ENCODE measurements at regions not wholly inside any gene's neighbourhood (a gene's known extent, or its start where the extent isn't known, plus 50 kb on each side); places are given as distances from the start of the nearest gene placed in this dataset.

- Histone ChIP-seq H3K4me1 (ENCODE audit: insufficient read depth) (no peaks in the 10 kb centered on the region), H3K4me2 (no peak overlapping the region), H3K79me2 (replicated peaks; ENCODE audit: insufficient read depth) (no peaks in the 10 kb centered on the region), H3K36me3 (ENCODE audit: insufficient read depth) (no peaks in the 10 kb centered on the region), H2AFZ (no peak overlapping the region), H3K27ac (ENCODE audit: low read depth) (no peak overlapping the region), H3K27me3 (ENCODE audit: insufficient read depth) (no peaks in the 10 kb centered on the region), H3K9me2 (ENCODE audit: insufficient read depth) (peaks cover 8% of the 10 kb centered on the region; the same call in 1 of the 2 replicates), H3F3A (replicated peaks; ENCODE audit: low read depth) (no peaks in the 10 kb centered on the region), H3K4me3 (no peak overlapping the region), H4K20me1 (replicated peaks; ENCODE audit: insufficient read depth) (no peaks in the 10 kb centered on the region)
- TF ChIP-seq EZH2phosphoT487 (IDR thresholded peaks at IDR 0.05; ENCODE audit: unreplicated experiment) (no peak), POLR2AphosphoS5 (IDR thresholded peaks at IDR 0.05; ENCODE audit: low read depth) (no peak), ZNF331 (CRISPR knock-in tag; IDR thresholded peaks at IDR 0.05; ENCODE audit: low read depth) (no peak)
- TF ChIP-seq, protein P1, sequence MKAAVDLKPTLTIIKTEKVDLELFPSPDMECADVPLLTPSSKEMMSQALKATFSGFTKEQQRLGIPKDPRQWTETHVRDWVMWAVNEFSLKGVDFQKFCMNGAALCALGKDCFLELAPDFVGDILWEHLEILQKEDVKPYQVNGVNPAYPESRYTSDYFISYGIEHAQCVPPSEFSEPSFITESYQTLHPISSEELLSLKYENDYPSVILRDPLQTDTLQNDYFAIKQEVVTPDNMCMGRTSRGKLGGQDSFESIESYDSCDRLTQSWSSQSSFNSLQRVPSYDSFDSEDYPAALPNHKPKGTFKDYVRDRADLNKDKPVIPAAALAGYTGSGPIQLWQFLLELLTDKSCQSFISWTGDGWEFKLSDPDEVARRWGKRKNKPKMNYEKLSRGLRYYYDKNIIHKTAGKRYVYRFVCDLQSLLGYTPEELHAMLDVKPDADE (IDR thresholded peaks at IDR 0.05) = no peak
- ATAC-seq (no peak), DNase-seq (ENCODE audit: low spot score) (no peak)
- no peaks in the 10 kb centered on the region for H3K9me3 Mint-ChIP-seq
- peaks cover 1% of the 10 kb centered on the region for H3K27me3 Mint-ChIP-seq (ENCODE audit: insufficient read depth, low read depth, poor library complexity)
- no peak overlapping the region for H3K4me3 Mint-ChIP-seq
- no peaks in the 10 kb centered on the region for H3K36me3 Mint-ChIP-seq (ENCODE audit: low read depth)
- H3K27ac Mint-ChIP-seq = no peak overlapping the region
- no peaks in the 10 kb centered on the region for H3K4me1 Mint-ChIP-seq
These were observed 57.2 kb upstream of the HS3ST1 start for GRCh38 chr4:11485926-11486325.

DNA sequence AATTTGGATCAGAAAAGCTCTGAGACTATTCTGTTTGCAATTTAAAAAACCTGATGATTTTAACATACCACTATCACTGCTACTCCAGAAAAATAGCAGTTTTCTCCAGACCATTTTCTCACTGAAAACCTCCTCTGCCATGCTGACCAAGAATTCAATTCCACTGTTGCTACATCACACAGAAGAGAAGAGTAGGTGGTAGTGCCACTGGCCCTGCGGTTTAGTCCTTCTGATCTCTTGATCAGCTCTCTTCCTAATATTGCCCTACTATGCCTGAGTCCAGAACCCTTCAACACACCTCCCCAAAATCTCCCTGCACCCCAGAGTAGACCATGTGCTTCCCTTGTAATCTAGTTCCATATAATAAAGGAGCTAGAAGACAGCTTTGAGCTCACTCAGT, 55.8 kb upstream of the HS3ST1 start:
- Histone ChIP-seq H3K36me3 (ENCODE audit: insufficient read depth) (no peaks in the 10 kb centered on the region), H3F3A (replicated peaks; ENCODE audit: low read depth) (no peaks in the 10 kb centered on the region), H3K4me1 (ENCODE audit: insufficient read depth) (no peaks in the 10 kb centered on the region), H3K9me2 (ENCODE audit: insufficient read depth) (peaks cover 8% of the 10 kb centered on the region; the same call in 1 of the 2 replicates), H3K79me2 (replicated peaks; ENCODE audit: insufficient read depth) (no peaks in the 10 kb centered on the region), H3K27me3 (ENCODE audit: insufficient read depth) (no peaks in the 10 kb centered on the region), H3K27ac (ENCODE audit: low read depth) (no peak overlapping the region), H3K4me3 (no peak overlapping the region), H4K20me1 (replicated peaks; ENCODE audit: insufficient read depth) (no peaks in the 10 kb centered on the region), H2AFZ (no peak overlapping the region), H3K4me2 (no peak overlapping the region)
- H3K27me3 Mint-ChIP-seq (ENCODE audit: insufficient read depth, low read depth, poor library complexity) = peaks cover 1% of the 10 kb centered on the region
- H3K9me3 Mint-ChIP-seq = no peaks in the 10 kb centered on the region
- H3K27ac Mint-ChIP-seq = peak overlapping the region; percentile 16; the same call in 1 of the 2 replicates
- no peaks in the 10 kb centered on the region for H3K36me3 Mint-ChIP-seq (ENCODE audit: low read depth)
- ATAC-seq (no peak), DNase-seq (ENCODE audit: low spot score) (no peak)
- no peaks in the 10 kb centered on the region for H3K4me1 Mint-ChIP-seq
- no peak overlapping the region for H3K4me3 Mint-ChIP-seq
- TF ChIP-seq EZH2 (IDR thresholded peaks at IDR 0.05; ENCODE audit: low read depth, unreplicated experiment) (no peak), STAT1 (IDR thresholded peaks at IDR 0.05; ENCODE audit: unreplicated experiment) (no peak), ZNF331 (CRISPR knock-in tag; IDR thresholded peaks at IDR 0.05; ENCODE audit: low read depth) (no peak), EZH2phosphoT487 (IDR thresholded peaks at IDR 0.05; ENCODE audit: unreplicated experiment) (no peak), ZNF114 (CRISPR knock-in tag; IDR thresholded peaks at IDR 0.05) (no peak), NANOG (IDR thresholded peaks at IDR 0.05; ENCODE audit: borderline replicate concordance) (no peak)
- TF ChIP-seq, protein P2, sequence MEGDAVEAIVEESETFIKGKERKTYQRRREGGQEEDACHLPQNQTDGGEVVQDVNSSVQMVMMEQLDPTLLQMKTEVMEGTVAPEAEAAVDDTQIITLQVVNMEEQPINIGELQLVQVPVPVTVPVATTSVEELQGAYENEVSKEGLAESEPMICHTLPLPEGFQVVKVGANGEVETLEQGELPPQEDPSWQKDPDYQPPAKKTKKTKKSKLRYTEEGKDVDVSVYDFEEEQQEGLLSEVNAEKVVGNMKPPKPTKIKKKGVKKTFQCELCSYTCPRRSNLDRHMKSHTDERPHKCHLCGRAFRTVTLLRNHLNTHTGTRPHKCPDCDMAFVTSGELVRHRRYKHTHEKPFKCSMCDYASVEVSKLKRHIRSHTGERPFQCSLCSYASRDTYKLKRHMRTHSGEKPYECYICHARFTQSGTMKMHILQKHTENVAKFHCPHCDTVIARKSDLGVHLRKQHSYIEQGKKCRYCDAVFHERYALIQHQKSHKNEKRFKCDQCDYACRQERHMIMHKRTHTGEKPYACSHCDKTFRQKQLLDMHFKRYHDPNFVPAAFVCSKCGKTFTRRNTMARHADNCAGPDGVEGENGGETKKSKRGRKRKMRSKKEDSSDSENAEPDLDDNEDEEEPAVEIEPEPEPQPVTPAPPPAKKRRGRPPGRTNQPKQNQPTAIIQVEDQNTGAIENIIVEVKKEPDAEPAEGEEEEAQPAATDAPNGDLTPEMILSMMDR (conservative IDR thresholded peaks at IDR 0.05; ENCODE audit: low read depth in 2 of 2) = no peak
- TF ChIP-seq, protein P1 (IDR thresholded peaks at IDR 0.05) = no peak
- TF ChIP-seq, protein P3, sequence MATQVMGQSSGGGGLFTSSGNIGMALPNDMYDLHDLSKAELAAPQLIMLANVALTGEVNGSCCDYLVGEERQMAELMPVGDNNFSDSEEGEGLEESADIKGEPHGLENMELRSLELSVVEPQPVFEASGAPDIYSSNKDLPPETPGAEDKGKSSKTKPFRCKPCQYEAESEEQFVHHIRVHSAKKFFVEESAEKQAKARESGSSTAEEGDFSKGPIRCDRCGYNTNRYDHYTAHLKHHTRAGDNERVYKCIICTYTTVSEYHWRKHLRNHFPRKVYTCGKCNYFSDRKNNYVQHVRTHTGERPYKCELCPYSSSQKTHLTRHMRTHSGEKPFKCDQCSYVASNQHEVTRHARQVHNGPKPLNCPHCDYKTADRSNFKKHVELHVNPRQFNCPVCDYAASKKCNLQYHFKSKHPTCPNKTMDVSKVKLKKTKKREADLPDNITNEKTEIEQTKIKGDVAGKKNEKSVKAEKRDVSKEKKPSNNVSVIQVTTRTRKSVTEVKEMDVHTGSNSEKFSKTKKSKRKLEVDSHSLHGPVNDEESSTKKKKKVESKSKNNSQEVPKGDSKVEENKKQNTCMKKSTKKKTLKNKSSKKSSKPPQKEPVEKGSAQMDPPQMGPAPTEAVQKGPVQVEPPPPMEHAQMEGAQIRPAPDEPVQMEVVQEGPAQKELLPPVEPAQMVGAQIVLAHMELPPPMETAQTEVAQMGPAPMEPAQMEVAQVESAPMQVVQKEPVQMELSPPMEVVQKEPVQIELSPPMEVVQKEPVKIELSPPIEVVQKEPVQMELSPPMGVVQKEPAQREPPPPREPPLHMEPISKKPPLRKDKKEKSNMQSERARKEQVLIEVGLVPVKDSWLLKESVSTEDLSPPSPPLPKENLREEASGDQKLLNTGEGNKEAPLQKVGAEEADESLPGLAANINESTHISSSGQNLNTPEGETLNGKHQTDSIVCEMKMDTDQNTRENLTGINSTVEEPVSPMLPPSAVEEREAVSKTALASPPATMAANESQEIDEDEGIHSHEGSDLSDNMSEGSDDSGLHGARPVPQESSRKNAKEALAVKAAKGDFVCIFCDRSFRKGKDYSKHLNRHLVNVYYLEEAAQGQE (IDR thresholded peaks at IDR 0.05; ENCODE audit: unreplicated experiment) = no peak
